ENCODE measurements at regions not wholly inside any gene's neighbourhood (a gene's known extent, or its start where the extent isn't known, plus 50 kb on each side); places are given as distances from the start of the nearest gene placed in this dataset.

DNA sequence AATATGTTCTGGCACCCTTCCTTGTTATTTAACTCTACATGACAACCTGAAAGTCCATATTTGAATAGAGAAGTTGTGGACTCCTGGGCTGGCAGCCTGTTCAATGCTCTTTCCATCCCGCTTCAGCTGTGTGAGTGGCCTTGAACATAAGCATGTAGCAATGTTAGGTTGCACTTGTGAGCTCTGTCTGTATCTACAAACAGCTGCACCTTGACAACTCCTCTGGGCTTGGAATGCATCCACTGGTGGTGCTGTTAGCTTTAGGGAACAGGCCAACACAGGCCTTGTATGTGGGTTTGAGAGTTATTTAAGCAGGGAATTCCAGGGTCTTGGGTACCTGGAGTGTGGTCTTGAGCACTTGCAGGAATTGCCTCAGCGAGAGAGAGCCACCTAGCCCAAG, 141.2 kb downstream of the DTHD1 start:
- no peak overlapping the region for H2AFZ ChIP-seq (ENCODE audit: low read depth, low read length)
- no peaks in the 10 kb centered on the region for H3K79me2 ChIP-seq (ENCODE audit: insufficient read depth, low read length)
- H3K4me2 ChIP-seq (ENCODE audit: insufficient read depth, low read length), result no peak overlapping the region
- H3K9me3 ChIP-seq (ENCODE audit: insufficient read depth, low read length, severe bottlenecking), result no peaks in the 10 kb centered on the region
- no peak overlapping the region for H3K4me3 ChIP-seq (ENCODE audit: low read depth in 1 of 2, low read length in 2 of 2)
- H4K20me1 ChIP-seq (ENCODE audit: insufficient read depth, low read length), result no peaks in the 10 kb centered on the region
- ATAC-seq (ENCODE audit: insufficient read depth, low read depth) (no peak), DNase-seq (no peak)
- TF ChIP-seq, protein P1, sequence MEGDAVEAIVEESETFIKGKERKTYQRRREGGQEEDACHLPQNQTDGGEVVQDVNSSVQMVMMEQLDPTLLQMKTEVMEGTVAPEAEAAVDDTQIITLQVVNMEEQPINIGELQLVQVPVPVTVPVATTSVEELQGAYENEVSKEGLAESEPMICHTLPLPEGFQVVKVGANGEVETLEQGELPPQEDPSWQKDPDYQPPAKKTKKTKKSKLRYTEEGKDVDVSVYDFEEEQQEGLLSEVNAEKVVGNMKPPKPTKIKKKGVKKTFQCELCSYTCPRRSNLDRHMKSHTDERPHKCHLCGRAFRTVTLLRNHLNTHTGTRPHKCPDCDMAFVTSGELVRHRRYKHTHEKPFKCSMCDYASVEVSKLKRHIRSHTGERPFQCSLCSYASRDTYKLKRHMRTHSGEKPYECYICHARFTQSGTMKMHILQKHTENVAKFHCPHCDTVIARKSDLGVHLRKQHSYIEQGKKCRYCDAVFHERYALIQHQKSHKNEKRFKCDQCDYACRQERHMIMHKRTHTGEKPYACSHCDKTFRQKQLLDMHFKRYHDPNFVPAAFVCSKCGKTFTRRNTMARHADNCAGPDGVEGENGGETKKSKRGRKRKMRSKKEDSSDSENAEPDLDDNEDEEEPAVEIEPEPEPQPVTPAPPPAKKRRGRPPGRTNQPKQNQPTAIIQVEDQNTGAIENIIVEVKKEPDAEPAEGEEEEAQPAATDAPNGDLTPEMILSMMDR (IDR thresholded peaks at IDR 0.05; ENCODE audit: borderline replicate concordance, extremely low read depth, low read length, poor library complexity, severe bottlenecking), result no peak
- TF ChIP-seq EZH2 (IDR thresholded peaks at IDR 0.05; ENCODE audit: borderline replicate concordance, low read depth, low read length, severe bottlenecking), result no peak
- peaks cover 8% of the 10 kb centered on the region for H3K27me3 ChIP-seq (ENCODE audit: insufficient read depth, low read length, poor library complexity)
- no peak overlapping the region for H3K9ac ChIP-seq (ENCODE audit: low read depth, low read length)
- H3K4me1 ChIP-seq (ENCODE audit: insufficient read depth, low read length), result no peaks in the 10 kb centered on the region
- H3K27ac ChIP-seq (ENCODE audit: low read length), result no peak overlapping the region
- H3K36me3 ChIP-seq (ENCODE audit: insufficient read depth, low read length), result no peaks in the 10 kb centered on the region

DNA sequence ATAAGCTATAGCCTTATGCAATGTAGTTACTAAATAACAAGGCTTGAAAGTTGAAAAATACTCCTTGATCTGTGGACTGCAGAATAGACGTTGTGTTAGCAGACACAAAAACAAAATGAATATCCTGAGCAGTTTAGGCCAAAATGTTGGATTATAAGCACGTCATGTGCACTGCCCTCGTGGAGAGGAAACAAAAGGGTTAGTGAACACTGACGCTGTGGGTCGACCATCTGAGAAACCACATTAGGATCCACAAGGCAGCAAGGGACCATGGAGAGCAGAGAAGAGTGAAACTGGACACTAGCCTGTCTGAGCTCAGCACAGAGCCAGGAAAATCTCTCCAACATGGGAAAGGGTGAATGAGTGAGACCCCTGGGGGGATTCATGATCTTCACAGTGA, 145.3 kb downstream of the DTHD1 start:
- Histone ChIP-seq H3K27ac (ENCODE audit: low read length) (no peak overlapping the region), H2AFZ (ENCODE audit: low read depth, low read length) (no peak overlapping the region), H3K9ac (ENCODE audit: low read depth, low read length) (no peak overlapping the region), H3K27me3 (ENCODE audit: insufficient read depth, low read length, poor library complexity) (peaks cover 8% of the 10 kb centered on the region), H3K4me3 (ENCODE audit: low read depth in 1 of 2, low read length in 2 of 2) (no peak overlapping the region), H3K9me3 (ENCODE audit: insufficient read depth, low read length, severe bottlenecking) (no peaks in the 10 kb centered on the region), H3K4me1 (ENCODE audit: insufficient read depth, low read length) (no peaks in the 10 kb centered on the region), H4K20me1 (ENCODE audit: insufficient read depth, low read length) (no peaks in the 10 kb centered on the region), H3K4me2 (ENCODE audit: insufficient read depth, low read length) (no peak overlapping the region), H3K79me2 (ENCODE audit: insufficient read depth, low read length) (no peaks in the 10 kb centered on the region), H3K36me3 (ENCODE audit: insufficient read depth, low read length) (no peaks in the 10 kb centered on the region)
- TF ChIP-seq EZH2 (IDR thresholded peaks at IDR 0.05; ENCODE audit: borderline replicate concordance, low read depth, low read length, severe bottlenecking), result no peak
- TF ChIP-seq, protein P1 (IDR thresholded peaks at IDR 0.05; ENCODE audit: borderline replicate concordance, extremely low read depth, low read length, poor library complexity, severe bottlenecking), result no peak
- DNase-seq, result no peak
- ATAC-seq (ENCODE audit: insufficient read depth, low read depth), result no peak

DNA sequence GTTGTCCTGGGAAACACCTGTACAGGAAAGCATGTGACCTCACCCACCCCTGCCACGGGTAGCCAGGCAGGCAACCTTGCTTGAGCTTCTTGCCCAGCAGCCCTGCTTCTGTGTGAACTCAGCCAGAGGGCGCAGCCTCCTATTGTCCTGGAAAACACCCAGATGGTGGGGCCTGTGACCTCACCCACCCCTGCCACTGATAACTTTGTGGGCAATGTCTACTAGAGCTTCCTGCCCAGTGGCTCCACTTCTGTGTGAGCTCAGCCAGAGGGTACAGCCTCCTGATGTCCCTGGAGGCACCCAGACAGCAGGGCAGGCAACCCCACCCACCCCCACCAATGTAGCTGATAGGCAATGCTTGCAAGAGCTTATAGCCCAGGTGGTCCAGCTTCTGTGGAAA, 146.3 kb downstream of the DTHD1 start:
- no peaks in the 10 kb centered on the region for H3K79me2 ChIP-seq (ENCODE audit: insufficient read depth, low read length)
- no peak overlapping the region for H3K4me3 ChIP-seq (ENCODE audit: low read depth in 1 of 2, low read length in 2 of 2)
- DNase-seq (peak; percentile 9), ATAC-seq (ENCODE audit: insufficient read depth, low read depth) (peak; percentile 50; the same call in 1 of the 3 replicates)
- no peak overlapping the region for H3K4me2 ChIP-seq (ENCODE audit: insufficient read depth, low read length)
- peaks cover 5% of the 10 kb centered on the region for H3K27me3 ChIP-seq (ENCODE audit: insufficient read depth, low read length, poor library complexity)
- no peaks in the 10 kb centered on the region for H3K9me3 ChIP-seq (ENCODE audit: insufficient read depth, low read length, severe bottlenecking)
- H3K4me1 ChIP-seq (ENCODE audit: insufficient read depth, low read length), result no peaks in the 10 kb centered on the region
- no peaks in the 10 kb centered on the region for H3K36me3 ChIP-seq (ENCODE audit: insufficient read depth, low read length)
- H2AFZ ChIP-seq (ENCODE audit: low read depth, low read length), result no peak overlapping the region
- no peaks in the 10 kb centered on the region for H4K20me1 ChIP-seq (ENCODE audit: insufficient read depth, low read length)
- TF ChIP-seq, protein P1 (IDR thresholded peaks at IDR 0.05; ENCODE audit: borderline replicate concordance, extremely low read depth, low read length, poor library complexity, severe bottlenecking), result no peak
- no peak for TF ChIP-seq EZH2 (IDR thresholded peaks at IDR 0.05; ENCODE audit: borderline replicate concordance, low read depth, low read length, severe bottlenecking)
- no peak overlapping the region for H3K27ac ChIP-seq (ENCODE audit: low read length)
- H3K9ac ChIP-seq (ENCODE audit: low read depth, low read length), result no peak overlapping the region

DNA sequence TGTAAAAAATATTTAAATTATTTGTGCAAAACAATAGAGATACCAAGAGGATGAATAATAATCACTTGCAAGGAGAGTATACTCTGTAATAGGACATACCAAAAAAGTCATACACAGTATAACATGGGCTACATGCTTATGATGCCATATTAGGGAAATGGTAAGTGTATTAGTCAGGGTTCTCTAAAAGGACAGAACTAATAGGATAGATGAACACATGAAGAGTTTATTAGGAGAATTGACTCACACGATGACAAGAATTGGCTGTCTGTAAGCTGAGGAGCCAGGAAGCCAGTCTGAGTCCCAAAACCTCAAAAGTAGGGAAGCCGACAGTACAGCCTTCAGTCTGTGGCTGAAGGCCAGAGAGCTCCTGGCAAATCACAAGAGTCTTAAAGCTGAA, 151.2 kb downstream of the DTHD1 start:
- H3K36me3 ChIP-seq (ENCODE audit: insufficient read depth, low read length), result no peaks in the 10 kb centered on the region
- H3K4me1 ChIP-seq (ENCODE audit: insufficient read depth, low read length), result no peaks in the 10 kb centered on the region
- no peak overlapping the region for H3K4me3 ChIP-seq (ENCODE audit: low read depth in 1 of 2, low read length in 2 of 2)
- H3K9me3 ChIP-seq (ENCODE audit: insufficient read depth, low read length, severe bottlenecking), result no peaks in the 10 kb centered on the region
- ATAC-seq (ENCODE audit: insufficient read depth, low read depth) (no peak), DNase-seq (no peak)
- H3K27ac ChIP-seq (ENCODE audit: low read length), result no peak overlapping the region
- H3K27me3 ChIP-seq (ENCODE audit: insufficient read depth, low read length, poor library complexity), result no peaks in the 10 kb centered on the region
- TF ChIP-seq EZH2 (IDR thresholded peaks at IDR 0.05; ENCODE audit: borderline replicate concordance, low read depth, low read length, severe bottlenecking), result no peak
- TF ChIP-seq, protein P1 (IDR thresholded peaks at IDR 0.05; ENCODE audit: borderline replicate concordance, extremely low read depth, low read length, poor library complexity, severe bottlenecking), result no peak
- no peak overlapping the region for H3K9ac ChIP-seq (ENCODE audit: low read depth, low read length)
- no peaks in the 10 kb centered on the region for H4K20me1 ChIP-seq (ENCODE audit: insufficient read depth, low read length)
- H3K79me2 ChIP-seq (ENCODE audit: insufficient read depth, low read length), result no peaks in the 10 kb centered on the region
- H3K4me2 ChIP-seq (ENCODE audit: insufficient read depth, low read length), result no peak overlapping the region
- no peak overlapping the region for H2AFZ ChIP-seq (ENCODE audit: low read depth, low read length)
